Neural cell (in vitro differentiated cells): ENCODE measurements at regions not wholly inside any gene's neighbourhood (a gene's known extent, or its start where the extent isn't known, plus 50 kb on each side); places are given as distances from the start of the nearest gene placed in this dataset.
"Not testable (repeated sequence)": the region's sequence is repeated elsewhere in the genome, so short reads cannot be mapped to it uniquely, and the experiment has no call there.

Experiments used
- H2AFZ ChIP-seq: fragments of 200-600, 300-800 bp; sonication (generic), shearing (Covaris generic); 2 replicates; pipeline ENCODE4 v1.6.0; 2014; ENCODE audit warnings: low read depth, mild to moderate bottlenecking, antibody characterized with exemption, low read length, moderate library complexity
- H3F3A ChIP-seq: fragments of 200-600 bp; shearing (Covaris generic); 2 replicates; pipeline ENCODE4 v1.6.1; 2016; ENCODE audit warnings: mild to moderate bottlenecking, moderate library complexity, mixed read lengths, antibody characterized with exemption, low read length; ENCODE audit not compliant: insufficient read depth, poor library complexity, severe bottlenecking
- H3K27ac ChIP-seq: fragments of 200-600, 300-800 bp; sonication (generic), shearing (Covaris generic); 2 replicates; pipeline ENCODE4 v1.5.1; 2014; ENCODE audit warnings: mild to moderate bottlenecking, low read length, moderate library complexity
- H3K27me3 ChIP-seq: fragments of 300-800, 200-600 bp; sonication (generic), shearing (Covaris generic); 2 replicates; pipeline ENCODE4 v1.6.0; 2014; ENCODE audit warnings: mild to moderate bottlenecking, low read depth, low read length, moderate library complexity; ENCODE audit not compliant: insufficient read depth
- H3K36me3 ChIP-seq: fragments of 300-800, 200-600 bp; sonication (generic), shearing (Covaris generic); 2 replicates; pipeline ENCODE4 v1.5.1; 2014; ENCODE audit warnings: mild to moderate bottlenecking, antibody characterized with exemption, low read length, moderate library complexity; ENCODE audit not compliant: insufficient read depth
- H3K4me2 ChIP-seq: fragments of 300-800, 200-600 bp; sonication (generic), shearing (Covaris generic); 2 replicates; pipeline ENCODE4 v1.6.0; 2014; ENCODE audit warnings: mild to moderate bottlenecking, low read length
- H3K4me3 ChIP-seq: fragments of 300-800, 200-600 bp; sonication (generic), shearing (Covaris generic); 2 replicates; pipeline ENCODE4 v1.5.1; 2014; ENCODE audit warnings: mild to moderate bottlenecking, low read length, moderate library complexity
- H3K79me2 ChIP-seq: fragments of 200-600 bp; shearing (Covaris generic); replicated peaks from 2 replicates; pipeline ENCODE4 v1.6.0; 2014; ENCODE audit warnings: mild to moderate bottlenecking, low read length, moderate library complexity; ENCODE audit not compliant: insufficient read depth
- H3K9ac ChIP-seq: fragments of 300-800, 200-600 bp; sonication (generic), shearing (Covaris generic); 2 replicates; pipeline ENCODE4 v1.6.1; 2016; ENCODE audit warnings: mild to moderate bottlenecking, low read length, mixed read lengths
- H3K9me2 ChIP-seq: fragments of 200-600 bp; shearing (Covaris generic); 2 replicates; pipeline ENCODE4 v1.6.1; 2016; ENCODE audit warnings: mild to moderate bottlenecking, low read length, mixed read lengths; ENCODE audit not compliant: insufficient read depth
- H3K9me3 ChIP-seq: fragments of 200-600, 300-800 bp; sonication (generic), shearing (Covaris generic); 2 replicates; pipeline ENCODE4 v1.6.1; 2016; ENCODE audit warnings: mild to moderate bottlenecking, mixed run types, low read length, moderate library complexity, mixed read lengths
- H4K20me1 ChIP-seq: fragments of 200-600 bp; shearing (Covaris generic); 2 replicates; pipeline ENCODE4 v1.6.1; 2016; ENCODE audit warnings: mild to moderate bottlenecking, mixed run types; ENCODE audit not compliant: insufficient read depth

DNA sequence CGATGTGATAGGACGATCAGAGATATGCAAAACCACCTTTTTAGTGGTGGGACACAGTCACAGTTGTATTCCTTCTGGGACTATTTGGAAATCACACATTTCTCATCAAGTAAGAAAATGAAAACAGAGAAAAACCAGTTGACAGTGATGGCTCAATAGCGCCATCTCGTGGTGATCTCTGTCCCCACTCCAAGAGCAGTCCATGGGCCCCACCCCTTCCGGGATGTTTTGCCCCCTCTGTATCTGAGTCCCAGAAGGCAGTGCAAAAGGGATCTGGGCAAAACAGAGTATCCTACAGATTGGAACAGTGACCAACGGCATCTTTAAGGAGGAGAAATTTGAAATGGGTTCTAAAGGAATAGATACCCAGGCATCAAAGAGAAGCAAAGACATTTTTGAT, 155.5 kb downstream of the NPIPA8 start:
- H2AFZ ChIP-seq, H3K9me2 ChIP-seq, H3K9ac ChIP-seq, H3K79me2 ChIP-seq, H3K27ac ChIP-seq, H4K20me1 ChIP-seq, H3F3A ChIP-seq, H3K4me3 ChIP-seq, H3K9me3 ChIP-seq, H3K27me3 ChIP-seq, H3K36me3 ChIP-seq, H3K4me2 ChIP-seq: not testable (repeated sequence)

DNA sequence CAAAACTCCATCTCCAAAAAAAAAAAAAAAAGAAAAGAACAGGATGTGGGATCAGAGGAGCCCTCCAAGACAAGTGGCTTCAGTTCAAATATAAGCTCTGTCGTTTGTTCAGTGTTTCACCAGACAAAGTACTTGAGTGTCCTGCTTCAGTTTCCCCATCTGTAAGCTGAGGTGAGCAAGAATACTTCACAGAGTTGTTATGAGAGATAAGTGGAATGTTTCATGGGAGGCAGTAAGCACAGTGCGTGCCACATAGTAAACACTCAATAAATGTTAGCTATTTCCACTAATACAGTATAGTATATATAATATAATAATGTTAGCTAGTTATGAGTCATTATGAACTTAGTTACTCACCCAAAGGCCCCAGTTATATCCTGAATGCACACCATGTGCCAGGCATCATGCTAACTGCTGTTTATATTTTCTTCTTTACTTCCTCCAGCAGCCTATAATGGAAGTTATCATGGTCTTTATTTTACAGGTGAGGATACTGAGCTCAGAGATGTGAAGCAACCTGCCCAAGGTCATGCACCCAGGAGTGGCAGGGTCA, 162.5 kb downstream of the NPIPA8 start:
- H3K9me3 ChIP-seq, H4K20me1 ChIP-seq, H2AFZ ChIP-seq, H3K9ac ChIP-seq, H3K4me2 ChIP-seq, H3K9me2 ChIP-seq, H3K36me3 ChIP-seq, H3K27me3 ChIP-seq, H3K4me3 ChIP-seq, H3K79me2 ChIP-seq, H3F3A ChIP-seq, H3K27ac ChIP-seq: not testable (repeated sequence)

DNA sequence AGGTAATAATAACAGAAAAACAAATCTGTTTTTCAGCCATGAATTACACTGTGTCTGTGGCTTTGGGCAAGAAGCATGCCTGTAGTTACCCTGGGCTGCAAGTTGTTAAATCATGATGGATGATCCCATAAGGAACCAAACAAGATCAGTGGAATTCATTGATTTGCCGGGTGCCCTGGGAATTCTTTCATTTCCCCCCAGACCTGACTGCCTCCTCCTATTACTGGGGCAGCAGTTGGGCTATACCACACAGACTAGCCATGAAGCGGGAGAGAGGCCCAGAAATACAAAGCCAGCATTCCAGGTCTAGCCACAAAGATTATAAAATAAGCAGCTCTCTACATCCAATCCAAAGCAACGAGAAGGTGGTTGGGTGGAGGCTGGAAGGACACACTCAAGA, 174.2 kb downstream of the NPIPA8 start:
- H3K4me3 ChIP-seq, H3K9me3 ChIP-seq: not testable (repeated sequence)

DNA sequence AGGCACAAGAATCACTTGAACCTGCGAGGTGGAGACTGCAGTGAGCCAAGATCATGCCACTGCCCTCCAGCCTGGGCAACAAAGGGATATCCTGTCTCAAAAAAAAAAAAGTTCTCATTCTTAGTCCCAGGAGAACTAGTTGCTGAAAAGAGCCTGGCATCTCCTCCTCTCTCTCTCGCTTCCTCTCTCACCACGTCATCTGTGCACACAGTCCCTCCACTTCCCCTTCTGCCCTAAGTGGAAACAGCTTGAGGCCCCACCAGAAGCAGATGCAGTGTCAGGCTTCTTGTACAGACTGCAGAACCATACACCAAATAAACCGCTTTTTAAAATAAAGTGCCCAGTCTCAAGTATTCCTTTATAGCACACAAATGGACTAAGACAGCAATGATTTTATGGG, 175.3 kb downstream of the NPIPA8 start:
- not testable (repeated sequence) for H4K20me1 ChIP-seq, H3K9ac ChIP-seq, H3K27me3 ChIP-seq, H3K4me2 ChIP-seq, H3K4me3 ChIP-seq, H2AFZ ChIP-seq, H3F3A ChIP-seq, H3K9me3 ChIP-seq, H3K9me2 ChIP-seq, H3K79me2 ChIP-seq, H3K27ac ChIP-seq, H3K36me3 ChIP-seq

More for the DNA sequence above, 174.2 kb downstream of the NPIPA8 start:
- H3K27me3 ChIP-seq, H3K4me2 ChIP-seq, H3K36me3 ChIP-seq, H4K20me1 ChIP-seq, H2AFZ ChIP-seq, H3K9ac ChIP-seq, H3F3A ChIP-seq, H3K9me2 ChIP-seq, H3K27ac ChIP-seq, H3K79me2 ChIP-seq: not testable (repeated sequence)

DNA sequence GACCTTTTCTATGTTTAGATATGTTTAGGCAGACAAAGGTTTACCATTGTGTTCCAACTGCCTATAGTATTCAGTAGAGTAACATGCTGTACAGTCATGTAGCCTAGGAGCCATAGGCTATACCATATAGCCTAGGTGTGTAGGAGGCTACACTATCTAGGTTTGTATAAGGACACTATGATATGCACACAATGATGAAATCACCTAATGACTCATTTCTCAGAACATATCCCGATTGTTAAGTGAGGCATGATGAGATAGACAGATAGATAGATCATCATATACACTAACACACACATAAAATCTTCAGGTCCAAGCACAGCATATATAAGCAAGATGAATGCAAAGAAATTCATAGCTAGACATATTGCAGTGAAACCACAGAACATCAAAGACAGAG, 177.4 kb downstream of the NPIPA8 start:
- H3K36me3 ChIP-seq, H3K9me2 ChIP-seq, H3K4me3 ChIP-seq, H4K20me1 ChIP-seq, H3K4me2 ChIP-seq, H3K27ac ChIP-seq, H3K27me3 ChIP-seq, H2AFZ ChIP-seq, H3F3A ChIP-seq, H3K9me3 ChIP-seq, H3K9ac ChIP-seq, H3K79me2 ChIP-seq: not testable (repeated sequence)

DNA sequence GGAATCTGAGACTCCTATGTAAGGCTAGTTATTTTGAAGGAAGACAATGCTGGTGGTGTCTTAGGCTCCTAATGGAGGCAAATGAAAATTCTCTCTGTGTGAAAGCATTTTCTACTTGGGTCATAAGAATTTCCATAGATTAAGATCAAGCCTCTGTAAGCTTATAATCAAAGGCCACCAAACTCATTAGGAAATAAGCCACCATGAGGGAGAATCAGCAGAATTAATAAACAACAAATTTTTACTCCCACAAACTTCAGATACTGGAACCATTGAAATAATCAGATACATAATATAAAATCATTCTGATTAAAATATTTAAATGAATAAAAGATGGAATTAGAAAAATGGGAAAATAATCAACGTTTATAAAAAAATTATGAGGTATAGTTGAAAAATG, 178.7 kb downstream of the NPIPA8 start:
- H3F3A ChIP-seq, H3K36me3 ChIP-seq, H3K9ac ChIP-seq, H3K79me2 ChIP-seq, H2AFZ ChIP-seq, H4K20me1 ChIP-seq, H3K4me3 ChIP-seq, H3K9me3 ChIP-seq, H3K27me3 ChIP-seq, H3K9me2 ChIP-seq, H3K27ac ChIP-seq, H3K4me2 ChIP-seq: not testable (repeated sequence)

DNA sequence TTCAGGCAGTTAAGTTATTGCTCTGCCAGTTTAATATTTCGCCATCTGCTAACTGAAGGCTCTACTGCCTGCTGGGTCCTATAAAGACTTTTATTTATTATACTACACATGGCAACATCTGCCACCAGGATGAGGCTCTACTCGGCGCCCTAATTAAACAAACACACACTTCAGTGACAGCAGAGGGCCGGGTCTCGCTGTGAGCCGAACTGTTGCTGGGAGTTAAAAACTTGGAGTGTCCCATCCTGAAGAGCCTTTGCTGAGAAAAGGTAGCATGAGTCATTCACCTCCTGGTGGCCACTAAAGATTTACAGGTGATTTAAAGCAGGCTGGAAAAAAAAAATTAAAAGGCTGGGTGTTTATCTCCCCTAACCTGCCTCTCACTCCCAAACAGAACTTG, 183.7 kb downstream of the NPIPA8 start:
- H3K9me3 ChIP-seq, H3K27me3 ChIP-seq, H3K79me2 ChIP-seq, H3K27ac ChIP-seq, H3F3A ChIP-seq, H4K20me1 ChIP-seq, H2AFZ ChIP-seq, H3K9ac ChIP-seq, H3K4me2 ChIP-seq, H3K9me2 ChIP-seq, H3K4me3 ChIP-seq, H3K36me3 ChIP-seq: not testable (repeated sequence)

DNA sequence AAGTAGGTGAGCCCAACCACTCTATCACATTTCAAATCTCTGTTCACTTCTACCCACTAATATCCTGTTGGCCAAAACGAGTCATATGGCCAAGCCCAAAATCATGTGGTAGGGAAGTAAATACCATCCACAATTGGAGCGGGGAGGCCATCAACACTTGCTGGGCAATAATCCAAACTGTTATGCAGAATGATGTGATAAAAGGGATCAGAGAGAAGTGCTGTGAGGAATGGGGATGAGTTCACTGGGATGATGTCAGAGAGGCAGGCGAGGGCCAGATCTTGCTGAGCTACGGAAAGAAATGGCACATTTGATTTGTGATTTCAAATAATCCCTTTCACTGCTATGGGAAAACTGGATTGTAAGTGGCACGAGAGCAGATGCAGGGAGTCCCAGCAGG, 188.4 kb downstream of the NPIPA8 start:
- H3K4me3 ChIP-seq, H3K9ac ChIP-seq, H3K9me2 ChIP-seq, H3K27me3 ChIP-seq, H2AFZ ChIP-seq, H3K27ac ChIP-seq, H3K9me3 ChIP-seq, H3K36me3 ChIP-seq, H3F3A ChIP-seq, H4K20me1 ChIP-seq, H3K79me2 ChIP-seq, H3K4me2 ChIP-seq: not testable (repeated sequence)
